HG02981 (cell line): ENCODE measurements at regions not wholly inside any gene's neighbourhood (a gene's known extent, or its start where the extent isn't known, plus 50 kb on each side); places are given as distances from the start of the nearest gene placed in this dataset.

ENCODE experiments used
- ATAC-seq: cut with Tn5 transposase; IDR thresholded peaks from one replicate; pipeline ENCODE4 v1.9.1; 2021; ENCODE audit warnings: mild to moderate bottlenecking, moderate library complexity; ENCODE audit not compliant: unreplicated experiment

DNA sequence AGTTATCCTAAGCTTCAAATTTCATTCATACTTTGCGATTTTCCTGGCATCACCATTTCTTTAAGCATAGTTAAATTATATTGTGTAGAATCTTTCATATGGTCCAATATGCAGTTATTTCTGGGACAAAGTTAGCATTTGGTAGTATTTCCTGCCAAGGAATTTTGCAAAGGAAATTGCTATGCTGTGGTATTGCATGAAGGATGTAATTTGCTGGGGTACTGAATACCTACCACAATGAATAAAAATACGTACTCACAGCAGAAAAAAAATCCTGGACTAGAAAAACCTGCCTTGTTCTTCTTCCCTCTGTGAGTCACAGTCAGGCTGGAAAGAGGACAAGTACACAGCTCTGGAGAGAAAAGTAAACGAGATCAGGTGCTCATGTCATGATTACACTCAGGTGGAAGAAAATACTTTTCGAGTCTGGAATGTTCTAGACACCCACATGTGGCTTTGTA lies 241.2 kb downstream of the PTBP2 start:
- ATAC-seq: no peak

DNA sequence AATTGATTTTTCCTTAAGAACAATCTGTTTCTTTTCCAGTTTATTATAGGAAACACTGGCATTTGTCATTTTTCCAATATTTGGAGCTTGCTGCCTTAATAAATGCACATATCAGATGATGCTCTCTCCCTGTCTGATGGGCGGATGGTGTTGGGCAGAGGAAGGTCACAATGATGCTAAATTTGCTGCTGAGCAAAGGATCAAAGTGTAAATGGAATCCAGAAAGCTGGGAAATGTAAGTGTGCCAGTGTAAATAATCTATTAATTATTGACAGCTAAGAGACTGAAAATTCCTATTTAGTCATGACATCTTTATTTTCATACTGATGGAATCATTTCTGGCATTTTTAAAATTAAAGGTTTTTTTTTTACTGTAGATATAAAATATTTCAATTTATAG lies 243.2 kb downstream of the PTBP2 start:
- no peak for ATAC-seq

DNA sequence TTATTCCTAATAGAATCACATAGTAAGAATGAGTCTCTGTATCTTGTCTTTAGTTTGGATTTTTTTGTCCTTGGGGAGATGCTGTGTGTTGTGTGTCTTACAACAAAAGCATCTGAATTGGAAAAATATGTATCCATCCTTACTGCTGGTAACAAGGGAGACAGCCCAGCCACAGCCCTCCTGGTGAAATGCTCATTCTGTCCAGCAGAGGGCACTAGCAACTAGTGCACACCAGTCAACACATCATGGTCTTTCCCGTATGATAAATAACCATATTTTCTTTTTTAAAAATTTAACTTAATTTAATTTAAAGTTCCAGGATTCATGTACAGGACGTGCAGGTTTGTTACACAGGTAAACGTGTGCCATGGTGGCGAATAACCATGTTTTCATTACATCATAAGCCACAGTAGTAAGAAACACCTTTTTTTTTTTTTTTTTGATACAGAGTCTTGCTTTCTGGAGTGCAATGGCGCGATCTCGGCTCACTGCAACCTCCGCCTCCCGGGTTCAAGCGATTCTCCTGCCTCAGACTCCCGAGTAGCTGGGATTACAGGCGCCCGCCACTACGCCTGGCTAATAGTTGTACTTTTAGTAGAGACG lies 245.1 kb downstream of the PTBP2 start:
- peak; percentile 91 for ATAC-seq

DNA sequence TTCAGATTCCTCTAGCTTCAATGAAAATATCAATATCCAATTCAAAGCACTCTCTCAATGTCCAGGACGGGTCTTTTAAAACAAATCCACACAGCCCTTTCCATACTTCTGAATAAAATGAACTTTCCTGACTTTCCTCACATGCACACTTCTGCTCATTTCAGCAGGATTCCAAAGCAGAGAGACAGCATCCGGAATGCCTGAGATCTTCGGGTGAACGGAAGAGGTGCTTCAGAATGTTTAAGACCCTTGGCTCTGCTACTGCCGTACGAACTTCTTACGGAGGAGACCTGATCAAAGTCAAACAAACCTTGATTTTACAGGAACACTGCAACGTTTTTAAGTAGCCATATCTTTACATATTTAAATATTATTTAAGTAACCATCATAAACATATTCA lies 245.7 kb downstream of the PTBP2 start:
- no peak for ATAC-seq

DNA sequence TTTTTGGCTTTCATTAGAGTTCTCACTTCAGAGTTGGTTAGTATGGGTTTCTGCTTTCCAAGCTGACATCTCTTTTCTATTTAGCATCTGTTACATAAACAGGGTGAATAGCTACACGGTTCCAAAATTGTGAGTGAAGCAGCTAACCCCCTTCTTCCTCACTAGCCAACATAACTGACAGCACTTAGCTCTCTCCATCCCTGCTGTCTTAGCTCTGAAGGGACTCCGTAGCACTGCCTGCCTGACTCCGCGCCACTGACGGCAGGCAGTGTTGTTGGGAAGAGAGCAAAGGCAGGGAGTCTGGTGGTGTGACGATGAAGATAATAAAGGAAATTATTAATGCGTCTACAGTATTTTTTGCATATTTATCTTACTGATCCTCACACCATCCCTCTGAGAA lies 247.0 kb downstream of the PTBP2 start:
- ATAC-seq: no peak

DNA sequence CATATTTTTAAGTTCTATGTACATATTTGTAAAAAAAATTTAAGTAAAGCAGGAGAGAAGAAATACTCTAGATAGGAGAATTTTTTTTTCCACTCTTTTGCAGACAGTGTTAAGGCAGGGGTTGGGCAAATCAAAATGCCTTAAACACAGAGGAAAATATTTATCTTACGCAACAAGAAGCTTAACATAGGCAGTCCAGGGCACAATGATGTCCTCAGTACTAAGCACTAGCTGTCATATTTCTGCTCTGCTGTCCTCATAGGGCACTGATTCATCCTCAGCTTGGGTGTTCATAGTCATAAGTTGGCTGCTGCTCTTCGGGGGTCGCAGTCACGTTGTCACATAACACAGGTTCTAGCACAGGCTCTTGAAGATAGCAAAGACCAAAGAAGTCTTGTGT lies 247.4 kb downstream of the PTBP2 start:
- ATAC-seq: no peak

DNA sequence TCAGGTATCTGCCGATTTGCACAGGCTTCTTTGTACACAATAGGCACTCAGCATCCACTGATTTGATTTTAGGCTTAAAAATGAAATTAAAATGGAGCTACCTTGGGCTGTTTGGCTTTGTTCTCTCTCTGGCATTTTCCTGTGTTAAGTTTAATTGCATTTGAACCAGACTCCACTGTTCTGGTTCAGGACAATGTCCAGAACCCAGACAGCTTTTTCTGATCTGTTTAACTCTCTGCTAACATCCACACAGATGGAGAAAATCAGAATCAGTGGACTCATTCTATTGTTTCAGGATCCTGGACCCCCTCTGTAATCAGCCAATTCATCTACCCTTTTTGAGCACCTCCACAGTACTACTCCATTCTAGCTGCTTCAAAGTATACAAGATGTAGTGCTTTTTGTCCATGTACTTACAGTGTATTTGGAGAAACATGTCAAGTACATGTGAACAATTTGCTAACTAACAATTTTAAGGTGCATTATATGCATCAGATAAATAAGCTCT lies 248.1 kb downstream of the PTBP2 start:
- ATAC-seq: no peak

DNA sequence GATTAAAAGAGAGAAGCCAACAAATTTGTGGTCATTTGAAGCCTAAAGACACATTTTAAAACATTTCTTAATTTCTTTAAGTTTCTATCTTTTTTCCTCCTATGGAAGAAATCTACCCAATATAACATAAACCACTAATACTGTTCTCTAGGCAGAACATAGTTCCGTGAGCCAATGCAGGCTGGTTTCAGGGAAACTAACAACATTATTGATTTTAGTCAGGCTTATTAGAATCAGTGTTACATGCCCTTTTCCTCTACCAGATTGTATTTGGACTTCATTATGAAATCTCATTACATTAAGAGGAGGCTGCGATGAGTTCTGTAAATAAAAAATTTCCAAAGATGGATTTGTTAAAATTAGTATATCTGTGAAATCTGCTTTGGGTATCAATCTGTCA lies 249.9 kb downstream of the PTBP2 start:
- ATAC-seq: no peak

DNA sequence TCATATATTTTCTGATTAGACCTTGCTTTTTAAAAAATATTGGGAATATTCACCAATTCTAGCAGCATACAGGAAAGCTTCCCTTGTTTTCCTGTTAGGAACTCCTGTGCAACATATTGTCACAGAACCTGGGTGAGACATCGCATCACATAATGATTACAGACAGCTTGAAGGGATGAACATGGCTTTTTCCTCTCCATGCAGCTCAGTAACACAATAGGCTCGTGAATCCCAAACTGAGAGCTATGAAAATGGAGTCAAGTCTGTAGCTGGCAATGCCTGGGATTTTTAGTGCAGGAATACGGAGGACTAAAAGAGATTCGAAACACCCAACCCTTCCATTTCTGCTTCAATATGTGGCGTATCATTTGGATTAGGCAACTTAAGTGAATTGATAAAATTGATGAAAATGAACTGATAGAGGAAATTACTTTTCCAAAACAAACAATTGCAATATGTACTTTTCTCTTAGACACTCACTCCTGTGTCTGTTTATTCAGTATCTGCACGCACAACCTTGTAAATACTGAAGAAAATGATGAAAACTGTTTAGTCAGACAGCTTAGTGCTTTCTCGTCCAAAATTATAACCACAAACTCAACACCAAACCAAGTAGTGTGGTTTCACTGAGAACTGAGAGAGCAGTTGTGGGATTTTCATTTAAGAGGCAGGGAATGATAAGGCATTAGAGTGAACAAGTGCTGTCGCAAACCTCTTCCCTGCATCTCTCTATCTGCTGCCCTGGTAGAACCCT lies 250.4 kb downstream of the PTBP2 start:
- no peak for ATAC-seq

DNA sequence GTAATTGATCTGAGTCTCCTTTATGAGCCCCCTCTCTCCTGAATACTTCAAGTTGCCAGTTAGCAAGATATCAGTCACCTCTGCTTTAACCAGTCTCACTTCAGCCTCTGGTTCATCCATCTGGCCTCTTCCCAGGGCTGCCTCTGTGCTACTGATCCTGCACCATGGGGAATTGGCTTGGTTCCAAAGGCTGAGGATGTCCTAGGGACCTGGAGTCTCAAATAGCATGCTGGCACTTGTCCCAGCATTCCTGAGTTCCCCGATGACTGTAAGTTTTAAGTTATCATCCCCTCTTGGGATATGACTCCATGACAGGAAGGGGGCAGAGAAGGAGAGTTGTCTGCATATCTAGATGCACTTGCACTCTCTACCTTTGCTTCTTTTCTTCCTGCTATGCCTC lies 252.0 kb downstream of the PTBP2 start:
- ATAC-seq: no peak

DNA sequence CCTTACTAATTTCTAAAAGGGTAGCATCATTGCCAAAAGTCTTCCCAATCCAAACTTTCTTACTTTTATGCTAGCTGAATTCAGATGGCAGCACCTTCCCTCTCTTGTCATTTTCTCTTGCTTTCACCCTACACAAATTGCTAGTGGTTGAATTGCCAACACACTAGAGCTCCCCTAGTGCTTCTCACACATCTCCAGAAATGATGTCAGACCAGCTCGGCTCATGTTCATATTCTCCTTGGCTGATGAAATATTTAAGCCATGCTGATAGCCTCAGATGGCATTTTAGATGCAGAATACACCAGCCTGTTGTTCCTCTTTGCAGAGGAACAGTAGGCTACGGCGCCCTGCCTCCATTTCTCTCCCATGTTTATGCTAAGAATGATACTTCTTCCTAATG lies 256.9 kb downstream of the PTBP2 start:
- ATAC-seq: no peak

DNA sequence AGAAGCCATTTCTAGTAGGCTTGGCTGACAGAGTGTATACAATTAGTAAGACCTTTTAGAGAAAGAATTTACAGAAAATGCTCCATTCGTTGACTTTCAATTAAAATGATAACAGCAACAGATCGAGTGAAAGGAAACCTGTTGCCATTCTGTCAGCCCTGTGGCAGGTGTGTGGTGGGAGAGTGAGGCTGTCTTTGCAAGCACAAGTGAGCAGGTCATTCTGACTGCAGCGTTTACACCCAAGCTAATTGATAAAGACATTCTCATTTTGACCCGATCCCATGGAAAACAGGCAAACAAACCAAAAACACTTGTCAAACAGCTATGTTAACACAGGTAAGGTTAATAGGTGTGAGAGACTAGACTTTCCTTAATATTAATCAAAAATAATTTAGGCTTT lies 257.3 kb downstream of the PTBP2 start:
- no peak for ATAC-seq

DNA sequence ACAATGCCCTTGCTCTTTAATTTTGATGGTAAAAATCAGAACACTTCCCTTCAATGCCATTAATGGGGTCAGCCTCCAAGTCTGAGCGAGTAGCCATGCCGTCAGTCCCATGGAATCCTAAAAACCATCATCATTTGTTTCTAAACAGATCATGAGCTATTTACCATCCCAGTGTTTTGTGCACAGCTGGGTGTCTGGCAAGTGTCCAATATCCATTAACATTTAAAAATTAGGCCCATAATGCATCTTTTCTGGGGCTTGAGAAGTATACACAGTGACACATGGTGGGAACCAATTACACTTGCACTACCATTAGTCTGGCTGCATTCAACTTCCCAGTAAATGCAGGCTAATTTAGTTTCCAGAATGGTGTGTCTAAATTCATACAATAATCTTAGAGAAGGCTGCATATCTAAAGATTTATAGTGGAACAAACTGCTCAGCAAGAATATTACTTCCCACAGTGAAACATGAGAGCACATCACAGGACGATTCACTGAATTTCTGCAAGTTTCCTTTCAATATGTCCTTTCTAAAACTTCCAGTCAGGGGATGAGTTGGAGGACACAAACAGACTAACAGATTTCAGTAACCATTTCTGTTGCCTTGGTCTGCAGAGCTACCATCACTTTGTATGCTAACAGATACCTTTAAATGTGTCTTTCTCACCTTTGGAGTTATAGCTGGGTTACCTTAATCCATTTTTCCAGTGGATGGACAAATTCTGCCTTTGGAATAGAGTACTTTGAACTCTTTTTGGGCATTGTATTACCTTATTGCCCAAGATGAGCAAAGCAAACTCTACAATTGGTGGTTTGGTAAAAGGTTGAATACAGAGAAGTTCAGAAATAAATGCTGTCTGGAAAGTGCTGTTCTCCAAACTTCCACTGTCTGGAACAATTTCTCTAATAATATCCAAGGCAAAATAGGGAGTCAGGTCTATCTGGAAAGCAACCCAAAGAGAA lies 258.0 kb downstream of the PTBP2 start:
- ATAC-seq: no peak

DNA sequence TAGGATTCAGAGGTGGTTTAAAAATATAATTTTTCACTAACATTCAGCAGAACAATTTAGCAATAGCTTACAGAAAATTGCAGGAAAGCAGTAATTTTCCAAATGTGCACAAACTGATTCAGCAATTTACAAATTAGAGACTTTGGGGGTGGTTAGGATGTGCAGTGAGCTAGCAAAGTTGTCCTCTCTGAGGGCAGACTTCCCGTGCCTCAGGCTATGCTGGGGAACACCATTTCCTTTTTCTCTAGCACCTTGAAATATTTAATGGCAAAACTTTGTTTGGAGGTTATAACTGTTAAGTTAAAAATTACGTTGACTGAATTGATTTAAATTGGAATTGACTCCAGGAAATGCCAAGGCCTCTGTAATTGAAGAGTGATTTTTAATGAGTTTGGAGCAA lies 258.9 kb downstream of the PTBP2 start:
- ATAC-seq: no peak

DNA sequence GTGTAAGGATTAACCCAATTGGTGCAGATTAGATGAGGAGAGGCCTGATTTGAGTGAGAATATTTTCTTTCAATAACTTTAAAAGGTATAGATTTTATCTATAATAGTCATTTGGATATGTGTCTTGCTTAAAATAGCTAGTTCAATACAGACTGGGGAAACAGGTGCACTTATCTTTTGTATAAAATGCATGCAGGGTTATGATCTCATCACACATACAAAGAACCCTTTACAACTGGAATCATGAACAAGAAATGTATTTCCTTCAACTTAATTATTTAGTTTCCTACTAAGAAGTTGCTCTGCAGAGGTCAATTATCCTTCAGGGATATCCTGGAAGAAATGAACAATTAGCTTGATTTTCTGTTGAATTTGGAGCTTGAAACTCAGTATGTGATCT lies 259.6 kb downstream of the PTBP2 start:
- no peak for ATAC-seq

DNA sequence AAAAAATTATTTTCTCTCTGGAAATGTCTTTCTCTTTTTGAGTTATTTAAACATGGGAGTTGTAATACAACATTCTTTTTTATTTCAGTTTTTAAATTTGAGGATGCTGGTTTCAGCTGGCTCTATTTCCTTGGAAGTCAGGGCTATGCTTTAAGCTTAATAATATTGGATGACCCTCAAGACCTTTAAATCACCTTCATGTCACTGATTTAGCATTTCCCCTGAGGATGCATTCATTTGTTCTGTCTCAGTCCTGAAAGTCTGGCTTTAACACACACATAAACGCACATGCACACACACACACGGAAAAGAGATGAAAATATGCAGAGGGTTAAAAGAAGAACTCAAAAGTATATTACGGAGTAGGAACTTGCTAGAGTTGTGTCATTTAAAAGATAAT lies 260.5 kb downstream of the PTBP2 start:
- no peak for ATAC-seq

DNA sequence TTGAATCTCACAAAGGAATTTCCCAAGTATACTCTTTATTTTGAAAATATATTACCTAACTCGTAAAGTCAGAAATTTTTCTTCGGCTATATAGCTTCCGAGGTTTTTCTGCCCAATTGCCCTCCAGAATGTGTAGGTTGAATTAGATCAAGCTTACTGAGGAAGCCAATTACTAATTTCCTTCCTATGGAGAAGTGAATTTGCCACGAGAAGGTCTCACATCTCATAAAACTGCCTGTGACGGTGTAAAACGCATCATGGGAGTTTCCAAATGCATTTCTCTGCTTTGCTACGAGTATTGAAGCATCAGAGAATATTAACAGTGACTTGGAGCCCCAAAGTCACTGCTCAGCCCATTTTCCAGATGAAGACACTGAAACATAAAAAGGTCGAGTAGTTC lies 262.3 kb downstream of the PTBP2 start:
- no peak for ATAC-seq

DNA sequence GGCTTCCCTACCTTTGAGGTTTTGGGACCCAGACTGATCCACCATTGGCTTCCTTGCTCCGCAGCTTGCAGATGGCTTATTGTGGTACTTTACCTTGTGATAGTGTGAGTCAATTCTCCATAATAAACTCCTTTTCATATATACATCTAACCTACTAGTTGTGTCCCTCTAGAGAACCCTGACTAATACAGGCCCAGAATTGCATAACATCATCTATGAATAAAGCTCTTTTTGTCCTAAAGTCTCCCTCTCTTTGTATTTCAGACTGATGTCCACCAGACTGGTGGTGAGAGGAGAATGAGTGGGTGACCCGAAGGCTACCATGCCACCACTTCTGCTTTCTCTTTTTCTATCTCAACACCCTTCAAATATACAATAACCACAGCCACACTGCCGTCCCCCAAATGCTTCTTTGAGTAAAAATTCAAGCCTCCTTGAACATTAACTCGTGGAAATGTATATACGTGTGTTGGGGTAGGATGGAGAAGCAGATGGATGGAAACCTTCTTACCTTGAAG lies 265.7 kb downstream of the PTBP2 start:
- no peak for ATAC-seq

DNA sequence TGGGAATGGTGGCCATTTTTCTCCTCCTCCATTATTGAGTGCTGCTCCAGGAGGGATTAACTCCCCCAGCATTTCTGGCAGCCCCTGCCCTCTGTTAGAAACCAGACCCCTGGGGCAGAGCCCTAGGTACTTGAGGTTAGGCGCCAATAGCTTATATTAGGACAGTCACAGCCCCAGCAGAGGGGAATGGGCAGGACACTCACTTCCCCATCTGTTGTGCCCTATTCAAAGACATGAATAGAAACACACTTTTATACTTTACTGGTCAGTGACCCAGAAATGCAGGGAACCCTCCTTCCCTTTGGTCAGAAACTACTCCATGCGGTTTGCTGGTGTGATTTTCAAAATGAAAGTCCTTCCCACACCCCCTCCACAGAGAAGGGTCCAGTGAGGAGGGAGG lies 267.7 kb downstream of the PTBP2 start:
- no peak for ATAC-seq

DNA sequence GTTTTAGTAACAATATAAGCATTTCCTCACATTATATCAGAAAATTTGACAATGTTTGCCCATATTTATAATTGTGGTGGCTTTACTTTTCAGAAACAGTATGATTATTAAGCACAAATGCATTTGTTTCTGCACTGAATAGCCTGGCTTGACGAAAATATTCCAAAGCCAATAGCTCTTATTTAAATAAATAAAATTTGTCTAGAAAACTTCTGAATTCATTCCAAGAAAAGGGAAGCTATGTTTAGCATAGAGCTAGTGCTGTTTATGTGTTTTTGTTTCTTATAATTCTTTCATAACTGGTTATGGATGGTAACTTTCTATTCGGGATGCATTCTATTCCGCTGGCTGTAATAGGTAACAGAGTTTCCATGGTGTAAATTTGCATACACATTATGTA lies 268.6 kb downstream of the PTBP2 start:
- no peak for ATAC-seq

DNA sequence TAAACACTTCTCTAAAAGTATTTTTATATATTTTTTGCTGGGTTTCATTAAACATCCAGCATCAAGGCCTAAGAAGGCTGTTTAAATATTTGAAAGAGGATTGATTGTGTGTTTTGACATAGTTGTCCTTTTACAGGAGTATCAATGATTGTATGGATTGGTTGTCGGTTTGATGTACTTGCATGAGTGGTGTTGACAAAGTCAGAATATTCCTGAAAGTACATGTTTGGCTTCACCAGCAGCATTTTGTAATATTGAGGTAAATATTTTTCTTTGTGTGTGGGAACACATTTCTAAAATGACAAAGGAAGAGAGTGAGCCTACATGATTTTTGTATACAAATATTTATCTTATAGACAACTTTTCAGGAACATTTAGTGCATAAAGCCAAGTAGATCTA lies 269.7 kb downstream of the PTBP2 start:
- ATAC-seq: no peak
